ENCODE measurements at regions not wholly inside any gene's neighbourhood (a gene's known extent, or its start where the extent isn't known, plus 50 kb on each side); places are given as distances from the start of the nearest gene placed in this dataset.

DNA sequence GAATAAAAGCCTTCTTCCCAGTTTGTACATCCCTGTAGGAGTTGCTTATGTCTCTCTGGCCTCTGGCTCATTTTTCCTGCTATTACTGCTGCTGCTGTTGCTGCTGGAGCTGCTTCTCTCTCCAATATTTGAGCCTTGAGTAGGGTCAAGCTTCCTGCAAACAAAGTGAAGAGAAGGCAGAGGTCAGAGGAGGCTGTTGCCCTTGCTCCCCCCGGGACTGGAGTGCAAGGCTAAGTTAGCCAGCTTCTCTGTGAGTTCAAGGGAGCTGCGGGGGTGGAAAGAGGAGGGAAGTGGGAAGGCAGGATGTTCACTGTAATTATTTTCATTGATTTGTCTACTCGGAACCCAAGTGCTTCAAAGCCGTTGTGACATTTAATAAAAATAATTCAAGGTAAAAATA is 77.0 kb upstream of the TMEM132E start:
- intact Hi-C loops (cut with DNase I): no loop called here

DNA sequence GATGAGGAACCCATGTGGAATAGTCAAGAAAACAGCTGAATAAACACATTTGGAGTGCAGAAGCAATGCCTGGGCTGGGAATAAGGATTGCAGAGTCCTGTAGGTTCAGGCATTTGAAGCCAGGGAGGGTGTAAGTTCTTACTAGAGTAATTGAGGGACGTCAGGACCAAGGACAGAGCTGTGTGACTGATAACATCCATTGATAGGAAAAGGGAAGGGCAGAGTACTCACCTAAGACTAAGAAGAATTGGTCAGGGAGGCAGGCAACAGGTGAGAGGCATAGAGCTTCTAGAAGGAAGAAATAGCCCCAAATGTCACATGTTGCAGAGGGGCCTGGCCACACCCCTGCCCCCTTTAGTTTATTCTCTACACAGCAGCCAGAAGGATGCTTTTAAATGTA is 79.8 kb upstream of the TMEM132E start:
- WGBS: 0% methylated on average over 1 of the region's 1 CpG
- TF ChIP-seq, protein P1, sequence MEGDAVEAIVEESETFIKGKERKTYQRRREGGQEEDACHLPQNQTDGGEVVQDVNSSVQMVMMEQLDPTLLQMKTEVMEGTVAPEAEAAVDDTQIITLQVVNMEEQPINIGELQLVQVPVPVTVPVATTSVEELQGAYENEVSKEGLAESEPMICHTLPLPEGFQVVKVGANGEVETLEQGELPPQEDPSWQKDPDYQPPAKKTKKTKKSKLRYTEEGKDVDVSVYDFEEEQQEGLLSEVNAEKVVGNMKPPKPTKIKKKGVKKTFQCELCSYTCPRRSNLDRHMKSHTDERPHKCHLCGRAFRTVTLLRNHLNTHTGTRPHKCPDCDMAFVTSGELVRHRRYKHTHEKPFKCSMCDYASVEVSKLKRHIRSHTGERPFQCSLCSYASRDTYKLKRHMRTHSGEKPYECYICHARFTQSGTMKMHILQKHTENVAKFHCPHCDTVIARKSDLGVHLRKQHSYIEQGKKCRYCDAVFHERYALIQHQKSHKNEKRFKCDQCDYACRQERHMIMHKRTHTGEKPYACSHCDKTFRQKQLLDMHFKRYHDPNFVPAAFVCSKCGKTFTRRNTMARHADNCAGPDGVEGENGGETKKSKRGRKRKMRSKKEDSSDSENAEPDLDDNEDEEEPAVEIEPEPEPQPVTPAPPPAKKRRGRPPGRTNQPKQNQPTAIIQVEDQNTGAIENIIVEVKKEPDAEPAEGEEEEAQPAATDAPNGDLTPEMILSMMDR (IDR thresholded peaks at IDR 0.05): no peak
- TF ChIP-seq POLR2AphosphoS5 (IDR thresholded peaks at IDR 0.05): no peak
- TF ChIP-seq POLR2A (IDR thresholded peaks at IDR 0.05): no peak
- peaks cover 1% of the 10 kb centered on the region for H3K27me3 ChIP-seq (replicated peaks; ENCODE audit: insufficient read depth)
- H3K4me1 ChIP-seq (replicated peaks): no peaks in the 10 kb centered on the region
- H3K36me3 ChIP-seq: no peaks in the 10 kb centered on the region
- H3K27ac ChIP-seq: no peak overlapping the region
- intact Hi-C loops (cut with DNase I): no loop called here
- no peak overlapping the region for H3K4me3 ChIP-seq
- DNase-seq (ENCODE audit: low spot score): no peak
- H3K9me3 ChIP-seq: no peaks in the 10 kb centered on the region

More for the DNA sequence above, 77.0 kb upstream of the TMEM132E start:
- H3K9me3 ChIP-seq: no peaks in the 10 kb centered on the region
- no peaks in the 10 kb centered on the region for H3K4me1 ChIP-seq (replicated peaks)
- no peaks in the 10 kb centered on the region for H3K27me3 ChIP-seq (replicated peaks; ENCODE audit: insufficient read depth)
- WGBS: 70% methylated on average over 4 of the region's 4 CpGs
- no peak for DNase-seq (ENCODE audit: low spot score)
- TF ChIP-seq POLR2AphosphoS5 (IDR thresholded peaks at IDR 0.05) (no peak), POLR2A (IDR thresholded peaks at IDR 0.05) (no peak)
- TF ChIP-seq, protein P1 (IDR thresholded peaks at IDR 0.05): no peak
- H3K4me3 ChIP-seq: no peak overlapping the region
- no peak overlapping the region for H3K27ac ChIP-seq
- H3K36me3 ChIP-seq: no peaks in the 10 kb centered on the region

DNA sequence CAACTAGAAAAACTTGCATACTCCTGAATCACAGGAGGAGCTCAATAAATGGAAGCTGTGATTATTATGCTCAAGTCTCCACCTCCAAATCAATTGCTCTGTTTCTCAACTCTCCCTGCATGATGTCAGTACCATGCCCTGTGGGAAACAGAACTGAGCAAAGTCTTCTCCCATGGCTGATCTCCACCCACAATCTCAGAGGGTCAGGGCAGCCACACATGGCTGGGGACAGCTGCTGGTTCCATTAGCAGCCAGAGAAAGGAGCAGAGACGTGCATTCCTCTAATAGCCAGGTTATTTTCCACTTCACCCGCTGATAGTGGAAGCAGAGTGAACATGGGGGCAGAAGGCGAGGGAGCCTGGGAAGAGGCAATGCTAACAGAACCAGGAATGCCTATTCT is 85.5 kb upstream of the TMEM132E start:
- no peak overlapping the region for H3K27ac ChIP-seq
- no peak for DNase-seq (ENCODE audit: low spot score)
- H3K9me3 ChIP-seq: no peaks in the 10 kb centered on the region
- no peaks in the 10 kb centered on the region for H3K4me1 ChIP-seq (replicated peaks)
- H3K36me3 ChIP-seq: no peaks in the 10 kb centered on the region
- TF ChIP-seq, protein P1 (IDR thresholded peaks at IDR 0.05): no peak
- TF ChIP-seq POLR2A (IDR thresholded peaks at IDR 0.05) (no peak), POLR2AphosphoS5 (IDR thresholded peaks at IDR 0.05) (no peak)
- intact Hi-C loops (cut with DNase I): no loop called here
- 60% methylated on average over 3 of the region's 3 CpGs for WGBS
- H3K27me3 ChIP-seq (replicated peaks; ENCODE audit: insufficient read depth): peaks cover 8% of the 10 kb centered on the region
- no peak overlapping the region for H3K4me3 ChIP-seq

DNA sequence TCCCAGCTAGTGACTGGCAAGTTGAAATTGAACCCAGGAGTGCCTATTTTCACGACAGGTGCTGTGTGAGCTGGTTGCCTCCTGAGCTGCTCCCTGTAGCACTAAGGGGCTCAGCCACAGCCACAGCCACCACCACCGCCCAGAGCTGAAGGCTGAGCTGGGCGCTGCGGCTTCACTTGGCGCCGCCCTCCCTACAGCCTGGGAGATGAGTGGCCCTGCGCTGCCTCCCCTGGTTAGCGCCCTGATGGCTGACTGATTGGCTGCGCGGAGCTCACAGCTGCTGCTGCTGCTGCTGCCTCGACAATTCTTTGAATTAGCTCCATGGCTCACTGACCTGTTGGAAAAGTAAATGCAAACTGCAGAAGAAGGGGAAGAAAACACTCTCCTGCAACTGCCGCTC is 91.8 kb upstream of the TMEM132E start:
- H3K36me3 ChIP-seq: no peaks in the 10 kb centered on the region
- DNase-seq (ENCODE audit: low spot score): no peak
- 27% methylated on average over 12 of the region's 12 CpGs for WGBS
- no peak overlapping the region for H3K4me3 ChIP-seq
- no peaks in the 10 kb centered on the region for H3K4me1 ChIP-seq (replicated peaks)
- intact Hi-C loops (cut with DNase I): no loop called here
- no peaks in the 10 kb centered on the region for H3K27me3 ChIP-seq (replicated peaks; ENCODE audit: insufficient read depth)
- H3K27ac ChIP-seq: no peak overlapping the region
- TF ChIP-seq, protein P1 (IDR thresholded peaks at IDR 0.05): no peak
- no peak for TF ChIP-seq POLR2AphosphoS5 (IDR thresholded peaks at IDR 0.05)
- TF ChIP-seq POLR2A (IDR thresholded peaks at IDR 0.05): no peak
- no peaks in the 10 kb centered on the region for H3K9me3 ChIP-seq

DNA sequence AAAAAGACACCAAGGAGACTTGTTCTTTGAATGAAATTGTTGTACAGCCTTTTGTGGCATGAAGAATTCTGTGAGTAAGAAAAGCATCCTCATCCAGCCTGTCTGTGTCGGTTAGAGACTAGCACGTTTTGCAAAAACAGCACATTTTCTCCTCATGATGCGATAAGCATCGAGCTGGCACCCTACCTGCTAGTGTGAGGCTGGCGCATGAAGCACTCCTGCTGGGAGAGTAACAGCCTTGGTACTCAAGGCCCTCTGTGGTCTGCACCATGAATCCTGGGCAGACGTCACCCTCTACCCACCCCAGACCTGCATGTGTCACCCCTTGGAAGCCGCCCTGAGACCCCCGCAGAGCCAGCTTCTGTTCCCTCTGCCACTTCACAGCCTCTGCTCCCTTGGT is 92.6 kb upstream of the TMEM132E start:
- WGBS: 61% methylated on average over 8 of the region's 8 CpGs
- H3K27me3 ChIP-seq (replicated peaks; ENCODE audit: insufficient read depth): no peaks in the 10 kb centered on the region
- no peak for DNase-seq (ENCODE audit: low spot score)

More for the DNA sequence above, 92.6 kb upstream of the TMEM132E start:
- Histone ChIP-seq H3K4me1 (replicated peaks) (no peaks in the 10 kb centered on the region), H3K4me3 (no peak overlapping the region), H3K27ac (no peak overlapping the region), H3K9me3 (no peaks in the 10 kb centered on the region), H3K36me3 (no peaks in the 10 kb centered on the region)
- TF ChIP-seq, protein P1 (IDR thresholded peaks at IDR 0.05): no peak
- TF ChIP-seq POLR2AphosphoS5 (IDR thresholded peaks at IDR 0.05) (no peak), POLR2A (IDR thresholded peaks at IDR 0.05) (no peak)
- intact Hi-C loops (cut with DNase I): no loop called here

Measured in prostate gland (tissue), 2 donors.